ENCODE measurements at regions not wholly inside any gene's neighbourhood (a gene's known extent, or its start where the extent isn't known, plus 50 kb on each side); places are given as distances from the start of the nearest gene placed in this dataset.

- DNase-seq = no peak
Observed at GRCh38 chr2:139380051-139380450, 599.9 kb upstream of the NXPH2 start.

- DNase-seq = no peak
Observed at GRCh38 chr2:139378373-139378772, 598.2 kb upstream of the NXPH2 start.

- DNase-seq = no peak
Observed at GRCh38 chr2:139374296-139374850, 594.2 kb upstream of the NXPH2 start.

DNA sequence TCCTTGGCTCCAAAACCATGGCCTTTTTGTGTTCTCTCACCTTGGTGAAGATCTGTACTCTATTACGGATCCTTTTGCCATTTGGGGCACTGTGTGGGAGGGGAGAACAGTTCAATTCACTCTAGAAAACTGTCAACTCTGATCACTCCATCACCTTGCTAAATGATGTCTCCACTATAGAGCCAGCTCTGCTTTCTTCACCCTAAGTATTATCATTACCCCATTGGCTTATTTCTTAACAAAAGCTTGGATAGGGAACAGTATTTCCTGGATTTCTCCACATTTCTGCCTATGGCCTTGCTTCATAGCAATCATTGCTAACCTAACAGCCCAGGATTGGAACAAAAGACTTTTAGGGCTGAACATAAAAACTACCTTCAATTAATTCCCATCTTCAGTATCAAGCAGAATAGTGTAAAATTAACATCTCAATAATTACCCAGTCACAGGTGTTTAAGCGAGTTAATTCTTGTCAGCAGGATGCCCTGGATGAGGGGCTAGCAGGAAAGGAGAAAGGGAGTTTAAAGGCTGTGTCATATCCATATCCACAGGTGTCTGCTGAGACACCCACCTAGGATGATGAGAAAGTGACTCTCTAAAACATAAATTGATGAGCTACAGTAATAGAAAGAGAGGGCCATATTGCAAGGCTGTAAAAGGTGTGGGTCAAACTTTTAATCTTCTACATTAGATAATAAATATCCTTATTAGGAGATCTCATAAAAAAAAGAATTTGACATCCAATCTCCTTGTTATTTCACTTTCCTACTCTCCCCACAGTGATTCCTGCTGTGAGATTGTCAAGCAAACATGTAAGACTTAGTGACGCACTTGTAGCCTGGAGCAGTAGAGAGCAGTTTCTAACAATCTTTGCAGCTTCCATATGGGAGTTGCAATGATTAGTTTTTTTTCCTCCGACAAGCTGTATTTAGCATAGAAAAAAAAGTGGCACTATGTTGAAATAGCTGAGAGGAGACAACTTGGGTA, 589.5 kb upstream of the NXPH2 start:
- no peak for DNase-seq

GRCh38 chr2:139367416-139367815, 587.2 kb upstream of the NXPH2 start:
- DNase-seq = no peak

GRCh38 chr2:139366681-139367080, 586.5 kb upstream of the NXPH2 start:
- no peak for DNase-seq

GRCh38 chr2:139365189-139365588, 585.0 kb upstream of the NXPH2 start:
- DNase-seq = no peak

GRCh38 chr2:139360654-139361053, 580.5 kb upstream of the NXPH2 start:
- no peak for DNase-seq

GRCh38 chr2:139359818-139360217, 579.6 kb upstream of the NXPH2 start:
- DNase-seq = no peak

GRCh38 chr2:139357972-139358371, 577.8 kb upstream of the NXPH2 start:
- no peak for DNase-seq

- DNase-seq = no peak
Observed at GRCh38 chr2:139354518-139354917, 574.3 kb upstream of the NXPH2 start.

DNA sequence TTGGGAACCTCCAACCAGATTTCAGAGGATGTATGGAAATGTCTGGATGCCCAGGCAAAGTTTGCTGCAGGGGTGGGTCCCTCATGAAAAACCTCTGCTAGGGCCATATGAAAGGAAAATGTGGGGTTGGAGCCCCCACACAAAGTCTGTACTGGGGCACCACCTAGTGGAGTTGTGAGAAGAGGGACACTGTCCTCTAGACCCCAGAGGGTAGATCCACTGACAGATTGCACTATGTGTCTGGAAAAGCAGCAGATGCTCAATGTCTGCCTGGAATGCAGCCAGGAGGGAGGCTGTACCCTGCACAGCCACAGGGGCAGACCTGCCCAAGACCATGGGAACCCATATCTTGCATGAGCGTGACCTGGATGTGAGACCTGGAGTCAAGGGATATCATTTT, 573.7 kb upstream of the NXPH2 start:
- no peak for DNase-seq

DNA sequence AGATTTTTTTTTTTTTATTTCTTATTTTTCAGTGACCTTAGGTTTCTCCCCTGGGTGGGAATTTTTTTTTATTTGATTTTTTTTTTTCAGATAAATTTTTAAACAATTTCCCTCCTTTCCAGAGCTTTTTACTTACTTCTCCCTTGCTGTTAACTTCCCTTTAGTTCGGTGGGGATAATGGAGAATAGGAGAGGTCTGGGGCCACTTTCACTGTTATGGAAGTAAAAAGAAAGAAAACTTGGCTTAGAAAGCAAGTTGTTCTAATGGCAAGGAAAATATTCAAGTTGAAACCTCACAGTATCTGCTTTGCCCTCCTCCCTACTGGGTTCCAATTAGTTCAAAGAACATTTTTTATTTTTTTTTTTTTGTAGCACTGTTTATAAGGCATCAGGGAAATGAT, 537.1 kb upstream of the NXPH2 start:
- no peak for DNase-seq

GRCh38 chr2:139314059-139314458, 533.9 kb upstream of the NXPH2 start:
- no peak for DNase-seq

GRCh38 chr2:139296672-139297209, 516.6 kb upstream of the NXPH2 start:
- no peak for DNase-seq

GRCh38 chr2:139293992-139294548, 513.9 kb upstream of the NXPH2 start:
- DNase-seq = no peak

DNA sequence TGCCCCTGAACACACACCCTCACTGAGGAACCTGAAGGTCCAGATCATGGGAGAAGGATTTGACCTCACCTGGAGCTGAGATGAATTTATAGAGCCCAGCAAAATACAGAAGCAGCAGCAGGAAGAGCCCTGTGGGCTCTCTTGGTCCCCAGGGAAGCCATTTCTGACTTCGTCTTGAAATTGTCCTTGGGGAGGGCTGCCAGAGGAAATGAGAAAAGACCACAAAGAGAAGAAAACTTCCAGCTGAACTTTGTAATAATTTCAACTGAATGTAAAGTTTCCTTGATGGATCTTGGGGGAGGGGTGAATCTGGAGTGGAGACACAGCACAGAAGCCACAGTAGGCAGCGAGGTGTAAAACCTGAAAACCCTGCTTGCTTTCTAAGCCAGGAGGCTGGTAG, 500.9 kb upstream of the NXPH2 start:
- no peak for DNase-seq

GRCh38 chr2:139271879-139272278, 491.7 kb upstream of the NXPH2 start:
- no peak for DNase-seq

DNA sequence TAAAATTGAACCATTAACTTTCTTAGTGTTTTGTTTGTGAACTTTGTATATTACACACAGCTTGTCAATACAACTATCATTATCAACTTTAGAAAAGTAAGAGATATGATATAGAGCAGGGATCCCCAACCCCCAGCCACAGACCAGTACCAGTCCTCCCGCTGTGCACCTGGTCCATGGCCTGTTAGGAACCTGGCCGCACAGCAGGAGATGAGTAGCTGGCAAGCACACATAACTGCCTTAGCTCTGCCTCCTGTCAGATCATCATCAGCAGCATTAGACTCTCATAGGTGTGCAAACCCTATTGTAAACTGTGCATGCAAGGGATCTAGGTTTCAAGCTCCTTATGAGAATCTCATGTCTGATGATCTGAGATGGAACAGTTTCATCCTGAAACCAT, 491.0 kb upstream of the NXPH2 start:
- DNase-seq = no peak

- no peak for DNase-seq
Observed at GRCh38 chr2:139260052-139260430, 479.9 kb upstream of the NXPH2 start.

GRCh38 chr2:139259422-139260051, 479.3 kb upstream of the NXPH2 start:
- DNase-seq = no peak

DNA sequence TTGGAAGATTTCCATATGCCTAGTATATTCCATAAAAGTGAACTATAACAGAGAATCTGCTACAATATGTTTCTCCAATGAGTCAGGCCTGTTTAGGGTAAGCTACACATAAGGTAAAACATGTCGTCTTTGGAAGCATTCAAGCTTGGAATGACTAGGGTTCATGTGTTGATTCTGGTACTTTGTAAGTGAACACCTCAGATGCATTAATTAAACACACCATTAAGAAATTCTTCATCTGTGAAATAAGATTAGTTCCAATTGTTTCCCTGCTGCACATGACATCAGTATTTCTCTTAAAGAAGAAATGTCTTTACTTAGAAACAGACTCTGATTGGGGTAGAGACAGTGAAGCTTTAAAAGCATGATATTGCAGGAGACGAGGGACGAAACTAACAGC, 461.1 kb upstream of the NXPH2 start:
- DNase-seq = no peak

- no peak for DNase-seq
Observed at GRCh38 chr2:139237023-139237422, 456.8 kb upstream of the NXPH2 start.

All from COR-L47 (cell line).